ENCODE measurements at regions not wholly inside any gene's neighbourhood (a gene's known extent, or its start where the extent isn't known, plus 50 kb on each side); places are given as distances from the start of the nearest gene placed in this dataset.

- peak; percentile 45 for DNase-seq
- H3K9me3 ChIP-seq (ENCODE audit: low read length) = no peaks in the 10 kb centered on the region
- no peaks in the 10 kb centered on the region for H3K79me2 ChIP-seq (ENCODE audit: low read length)
- H3K4me1 ChIP-seq (ENCODE audit: low read length) = no peaks in the 10 kb centered on the region
- H3K4me3 ChIP-seq (ENCODE audit: low read length) = no peak overlapping the region
- no peak overlapping the region for H3K9ac ChIP-seq (ENCODE audit: low read length)
- no peak overlapping the region for H3K27ac ChIP-seq (ENCODE audit: low read length)
- no peaks in the 10 kb centered on the region for H3K36me3 ChIP-seq (ENCODE audit: insufficient read depth, low read length)
- H4K20me1 ChIP-seq (ENCODE audit: insufficient read depth, low read depth, low read length) = no peaks in the 10 kb centered on the region
- no peaks in the 10 kb centered on the region for H3K27me3 ChIP-seq (ENCODE audit: low read length)
- H3K4me2 ChIP-seq (ENCODE audit: low read depth, low read length, poor library complexity, severe bottlenecking) = no peak overlapping the region
- no peaks in the 10 kb centered on the region for H3K9me2 ChIP-seq (replicated peaks; ENCODE audit: insufficient read depth, low read length)
- H2AFZ ChIP-seq (ENCODE audit: low read length) = no peak overlapping the region
Observed at GRCh38 chr12:115322275-115322674, 638.3 kb upstream of the TBX3 start.

GRCh38 chr12:115320967-115321366 is 637.0 kb upstream of the TBX3 start:
- Histone ChIP-seq H3K27ac (ENCODE audit: low read length) (no peak overlapping the region), H3K4me1 (ENCODE audit: low read length) (no peaks in the 10 kb centered on the region), H3K4me2 (ENCODE audit: low read depth, low read length, poor library complexity, severe bottlenecking) (no peak overlapping the region), H3K27me3 (ENCODE audit: low read length) (no peaks in the 10 kb centered on the region), H2AFZ (ENCODE audit: low read length) (no peak overlapping the region), H3K36me3 (ENCODE audit: insufficient read depth, low read length) (no peaks in the 10 kb centered on the region), H3K9ac (ENCODE audit: low read length) (no peak overlapping the region), H3K9me3 (ENCODE audit: low read length) (no peaks in the 10 kb centered on the region), H4K20me1 (ENCODE audit: insufficient read depth, low read depth, low read length) (no peaks in the 10 kb centered on the region), H3K79me2 (ENCODE audit: low read length) (no peaks in the 10 kb centered on the region), H3K9me2 (replicated peaks; ENCODE audit: insufficient read depth, low read length) (no peaks in the 10 kb centered on the region), H3K4me3 (ENCODE audit: low read length) (no peak overlapping the region)
- DNase-seq = no peak

GRCh38 chr12:115320451-115320850 is 636.5 kb upstream of the TBX3 start:
- no peaks in the 10 kb centered on the region for H4K20me1 ChIP-seq (ENCODE audit: insufficient read depth, low read depth, low read length)
- H3K4me1 ChIP-seq (ENCODE audit: low read length) = no peaks in the 10 kb centered on the region
- H3K9me3 ChIP-seq (ENCODE audit: low read length) = no peaks in the 10 kb centered on the region
- H3K4me2 ChIP-seq (ENCODE audit: low read depth, low read length, poor library complexity, severe bottlenecking) = no peak overlapping the region
- no peak overlapping the region for H3K27ac ChIP-seq (ENCODE audit: low read length)
- H3K27me3 ChIP-seq (ENCODE audit: low read length) = no peaks in the 10 kb centered on the region
- H3K79me2 ChIP-seq (ENCODE audit: low read length) = no peaks in the 10 kb centered on the region
- no peak overlapping the region for H3K4me3 ChIP-seq (ENCODE audit: low read length)
- no peaks in the 10 kb centered on the region for H3K9me2 ChIP-seq (replicated peaks; ENCODE audit: insufficient read depth, low read length)
- no peak overlapping the region for H3K9ac ChIP-seq (ENCODE audit: low read length)
- DNase-seq = no peak
- H2AFZ ChIP-seq (ENCODE audit: low read length) = no peak overlapping the region
- no peaks in the 10 kb centered on the region for H3K36me3 ChIP-seq (ENCODE audit: insufficient read depth, low read length)

- Histone ChIP-seq H2AFZ (ENCODE audit: low read length) (no peak overlapping the region), H3K9me3 (ENCODE audit: low read length) (no peaks in the 10 kb centered on the region), H3K4me1 (ENCODE audit: low read length) (no peaks in the 10 kb centered on the region), H3K9ac (ENCODE audit: low read length) (no peak overlapping the region), H4K20me1 (ENCODE audit: insufficient read depth, low read depth, low read length) (no peaks in the 10 kb centered on the region), H3K4me3 (ENCODE audit: low read length) (no peak overlapping the region), H3K79me2 (ENCODE audit: low read length) (no peaks in the 10 kb centered on the region), H3K27ac (ENCODE audit: low read length) (no peak overlapping the region), H3K36me3 (ENCODE audit: insufficient read depth, low read length) (no peaks in the 10 kb centered on the region), H3K9me2 (replicated peaks; ENCODE audit: insufficient read depth, low read length) (no peaks in the 10 kb centered on the region), H3K4me2 (ENCODE audit: low read depth, low read length, poor library complexity, severe bottlenecking) (no peak overlapping the region), H3K27me3 (ENCODE audit: low read length) (no peaks in the 10 kb centered on the region)
- no peak for DNase-seq
Observed at GRCh38 chr12:115319446-115320040, 635.6 kb upstream of the TBX3 start.

GRCh38 chr12:115313929-115314328 is 630.0 kb upstream of the TBX3 start:
- no peaks in the 10 kb centered on the region for H3K9me3 ChIP-seq (ENCODE audit: low read length)
- H3K9ac ChIP-seq (ENCODE audit: low read length) = no peak overlapping the region
- H2AFZ ChIP-seq (ENCODE audit: low read length) = no peak overlapping the region
- no peak overlapping the region for H3K4me2 ChIP-seq (ENCODE audit: low read depth, low read length, poor library complexity, severe bottlenecking)
- H3K27me3 ChIP-seq (ENCODE audit: low read length) = no peaks in the 10 kb centered on the region
- H3K4me3 ChIP-seq (ENCODE audit: low read length) = no peak overlapping the region
- no peaks in the 10 kb centered on the region for H3K4me1 ChIP-seq (ENCODE audit: low read length)
- no peaks in the 10 kb centered on the region for H3K79me2 ChIP-seq (ENCODE audit: low read length)
- no peaks in the 10 kb centered on the region for H3K9me2 ChIP-seq (replicated peaks; ENCODE audit: insufficient read depth, low read length)
- no peak overlapping the region for H3K27ac ChIP-seq (ENCODE audit: low read length)
- no peaks in the 10 kb centered on the region for H3K36me3 ChIP-seq (ENCODE audit: insufficient read depth, low read length)
- DNase-seq = no peak
- H4K20me1 ChIP-seq (ENCODE audit: insufficient read depth, low read depth, low read length) = no peaks in the 10 kb centered on the region

- H4K20me1 ChIP-seq (ENCODE audit: insufficient read depth, low read depth, low read length) = no peaks in the 10 kb centered on the region
- H3K27me3 ChIP-seq (ENCODE audit: low read length) = no peaks in the 10 kb centered on the region
- H3K9ac ChIP-seq (ENCODE audit: low read length) = no peak overlapping the region
- H3K4me1 ChIP-seq (ENCODE audit: low read length) = no peaks in the 10 kb centered on the region
- H2AFZ ChIP-seq (ENCODE audit: low read length) = no peak overlapping the region
- H3K27ac ChIP-seq (ENCODE audit: low read length) = no peak overlapping the region
- H3K36me3 ChIP-seq (ENCODE audit: insufficient read depth, low read length) = no peaks in the 10 kb centered on the region
- no peaks in the 10 kb centered on the region for H3K9me3 ChIP-seq (ENCODE audit: low read length)
- no peak overlapping the region for H3K4me2 ChIP-seq (ENCODE audit: low read depth, low read length, poor library complexity, severe bottlenecking)
- DNase-seq = no peak
- H3K9me2 ChIP-seq (replicated peaks; ENCODE audit: insufficient read depth, low read length) = no peaks in the 10 kb centered on the region
- no peaks in the 10 kb centered on the region for H3K79me2 ChIP-seq (ENCODE audit: low read length)
- H3K4me3 ChIP-seq (ENCODE audit: low read length) = no peak overlapping the region
Observed at GRCh38 chr12:115312901-115313300, 628.9 kb upstream of the TBX3 start.

GRCh38 chr12:115311875-115312274 is 627.9 kb upstream of the TBX3 start:
- Histone ChIP-seq H3K4me2 (ENCODE audit: low read depth, low read length, poor library complexity, severe bottlenecking) (no peak overlapping the region), H3K79me2 (ENCODE audit: low read length) (no peaks in the 10 kb centered on the region), H3K27me3 (ENCODE audit: low read length) (no peaks in the 10 kb centered on the region), H3K9ac (ENCODE audit: low read length) (no peak overlapping the region), H2AFZ (ENCODE audit: low read length) (no peak overlapping the region), H3K36me3 (ENCODE audit: insufficient read depth, low read length) (no peaks in the 10 kb centered on the region), H3K27ac (ENCODE audit: low read length) (no peak overlapping the region), H3K4me1 (ENCODE audit: low read length) (no peaks in the 10 kb centered on the region), H3K9me2 (replicated peaks; ENCODE audit: insufficient read depth, low read length) (no peaks in the 10 kb centered on the region), H4K20me1 (ENCODE audit: insufficient read depth, low read depth, low read length) (no peaks in the 10 kb centered on the region), H3K4me3 (ENCODE audit: low read length) (no peak overlapping the region), H3K9me3 (ENCODE audit: low read length) (no peaks in the 10 kb centered on the region)
- DNase-seq = no peak

GRCh38 chr12:115308918-115309317 is 624.9 kb upstream of the TBX3 start:
- no peak overlapping the region for H2AFZ ChIP-seq (ENCODE audit: low read length)
- no peaks in the 10 kb centered on the region for H4K20me1 ChIP-seq (ENCODE audit: insufficient read depth, low read depth, low read length)
- no peaks in the 10 kb centered on the region for H3K9me2 ChIP-seq (replicated peaks; ENCODE audit: insufficient read depth, low read length)
- H3K4me2 ChIP-seq (ENCODE audit: low read depth, low read length, poor library complexity, severe bottlenecking) = no peak overlapping the region
- H3K27me3 ChIP-seq (ENCODE audit: low read length) = no peaks in the 10 kb centered on the region
- no peak for DNase-seq
- no peaks in the 10 kb centered on the region for H3K79me2 ChIP-seq (ENCODE audit: low read length)
- no peak overlapping the region for H3K4me3 ChIP-seq (ENCODE audit: low read length)
- H3K27ac ChIP-seq (ENCODE audit: low read length) = no peak overlapping the region
- no peaks in the 10 kb centered on the region for H3K36me3 ChIP-seq (ENCODE audit: insufficient read depth, low read length)
- H3K9ac ChIP-seq (ENCODE audit: low read length) = no peak overlapping the region
- H3K4me1 ChIP-seq (ENCODE audit: low read length) = no peaks in the 10 kb centered on the region
- no peaks in the 10 kb centered on the region for H3K9me3 ChIP-seq (ENCODE audit: low read length)

GRCh38 chr12:115306380-115306779 is 622.4 kb upstream of the TBX3 start:
- Histone ChIP-seq H4K20me1 (ENCODE audit: insufficient read depth, low read depth, low read length) (no peaks in the 10 kb centered on the region), H3K36me3 (ENCODE audit: insufficient read depth, low read length) (no peaks in the 10 kb centered on the region), H3K4me2 (ENCODE audit: low read depth, low read length, poor library complexity, severe bottlenecking) (no peak overlapping the region), H3K4me3 (ENCODE audit: low read length) (no peak overlapping the region), H3K9me2 (replicated peaks; ENCODE audit: insufficient read depth, low read length) (no peaks in the 10 kb centered on the region), H3K27ac (ENCODE audit: low read length) (no peak overlapping the region), H3K79me2 (ENCODE audit: low read length) (no peaks in the 10 kb centered on the region), H3K9ac (ENCODE audit: low read length) (no peak overlapping the region), H3K4me1 (ENCODE audit: low read length) (no peaks in the 10 kb centered on the region), H3K9me3 (ENCODE audit: low read length) (no peaks in the 10 kb centered on the region), H2AFZ (ENCODE audit: low read length) (no peak overlapping the region), H3K27me3 (ENCODE audit: low read length) (no peaks in the 10 kb centered on the region)
- DNase-seq = no peak

Measured in Karpas-422 (cell line).